Glutamatergic neuron (in vitro differentiated cells): ENCODE measurements at regions not wholly inside any gene's neighbourhood (a gene's known extent, or its start where the extent isn't known, plus 50 kb on each side); places are given as distances from the start of the nearest gene placed in this dataset.

Experiments
- DNase-seq: peaks from one replicate; pipeline ENCODE4 v3.0.0; 2022
- H3K27ac Mint-ChIP-seq: one replicate; pipeline ENCODE4 v1.8.0; 2020; ENCODE audit warnings: mild to moderate bottlenecking, mixed read lengths, inconsistent platforms; ENCODE audit not compliant: unreplicated experiment
- H3K27me3 Mint-ChIP-seq: one replicate; pipeline ENCODE4 v1.8.0; 2020; ENCODE audit warnings: mild to moderate bottlenecking, moderate library complexity, mixed read lengths, inconsistent platforms; ENCODE audit not compliant: unreplicated experiment
- H3K36me3 Mint-ChIP-seq: one replicate; pipeline ENCODE4 v1.8.0; 2020; ENCODE audit warnings: mild to moderate bottlenecking, mixed read lengths, inconsistent platforms; ENCODE audit not compliant: unreplicated experiment
- H3K4me1 Mint-ChIP-seq: one replicate; pipeline ENCODE4 v1.8.0; 2020; ENCODE audit warnings: mild to moderate bottlenecking, low read depth, mixed read lengths, inconsistent platforms; ENCODE audit not compliant: unreplicated experiment
- H3K4me3 Mint-ChIP-seq: one replicate; pipeline ENCODE4 v1.8.0; 2020; ENCODE audit warnings: mild to moderate bottlenecking, mixed read lengths, inconsistent platforms; ENCODE audit not compliant: unreplicated experiment
- H3K9me3 Mint-ChIP-seq: one replicate; pipeline ENCODE4 v1.8.0; 2020; ENCODE audit warnings: mild to moderate bottlenecking, moderate library complexity, mixed read lengths, inconsistent platforms; ENCODE audit not compliant: unreplicated experiment
- CTCF ChIP-seq: fragments of 200-600 bp; sonication (generic); IDR thresholded peaks from one replicate; pipeline ENCODE4 v1.5.0; 2021; ENCODE audit not compliant: partially characterized antibody, unreplicated experiment

DNA sequence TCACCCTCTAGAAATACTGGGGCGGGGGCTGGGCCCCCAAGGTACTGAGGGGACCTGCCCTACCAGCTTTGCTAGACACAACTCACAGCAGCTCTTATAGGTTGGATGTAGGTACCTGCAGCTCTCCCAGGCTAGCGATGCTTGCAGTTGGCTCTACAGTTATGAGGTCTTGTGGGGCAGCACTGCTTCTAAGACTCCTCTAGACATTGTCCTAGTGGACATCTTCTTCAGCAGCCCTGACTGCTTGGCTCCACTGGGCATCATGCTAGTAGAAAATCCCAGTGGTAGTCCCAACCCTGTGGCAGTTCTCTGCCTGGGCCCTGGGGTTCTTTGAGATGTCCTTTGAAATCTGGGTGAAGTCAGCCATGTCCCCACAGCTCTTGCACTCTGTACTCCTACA, 419.3 kb upstream of the SEL1L start:
- TF ChIP-seq CTCF: no peak
- Mint-ChIP-seq H3K4me1 (peaks cover 3% of the 10 kb centered on the region), H3K27me3 (no peaks in the 10 kb centered on the region), H3K36me3 (no peaks in the 10 kb centered on the region), H3K4me3 (no peak overlapping the region), H3K9me3 (peaks cover 2% of the 10 kb centered on the region), H3K27ac (no peak overlapping the region)
- no peak for DNase-seq

DNA sequence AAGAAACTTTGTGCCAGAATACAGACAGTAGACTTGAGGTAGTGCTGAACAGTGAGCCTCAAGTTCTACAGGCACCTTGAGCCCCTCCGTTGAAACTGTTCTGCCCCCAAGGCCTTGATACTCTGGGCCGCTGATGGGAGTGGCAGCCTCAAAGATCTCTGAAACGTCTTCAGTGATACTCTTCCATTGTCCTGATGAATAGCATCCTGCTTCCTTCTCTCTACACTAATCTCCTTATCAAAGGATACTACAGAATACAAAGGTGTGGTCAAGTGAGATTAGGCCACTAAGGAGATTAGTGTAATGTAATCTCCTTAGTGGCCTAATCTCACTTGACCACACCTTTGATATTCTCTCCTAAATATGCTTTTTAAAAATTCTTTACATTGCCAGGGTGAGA, 419.8 kb upstream of the SEL1L start:
- no peaks in the 10 kb centered on the region for H3K9me3 Mint-ChIP-seq
- H3K27me3 Mint-ChIP-seq: no peaks in the 10 kb centered on the region
- no peak overlapping the region for H3K4me3 Mint-ChIP-seq
- no peak for TF ChIP-seq CTCF
- no peak for DNase-seq
- no peaks in the 10 kb centered on the region for H3K36me3 Mint-ChIP-seq
- no peak overlapping the region for H3K27ac Mint-ChIP-seq
- no peaks in the 10 kb centered on the region for H3K4me1 Mint-ChIP-seq

DNA sequence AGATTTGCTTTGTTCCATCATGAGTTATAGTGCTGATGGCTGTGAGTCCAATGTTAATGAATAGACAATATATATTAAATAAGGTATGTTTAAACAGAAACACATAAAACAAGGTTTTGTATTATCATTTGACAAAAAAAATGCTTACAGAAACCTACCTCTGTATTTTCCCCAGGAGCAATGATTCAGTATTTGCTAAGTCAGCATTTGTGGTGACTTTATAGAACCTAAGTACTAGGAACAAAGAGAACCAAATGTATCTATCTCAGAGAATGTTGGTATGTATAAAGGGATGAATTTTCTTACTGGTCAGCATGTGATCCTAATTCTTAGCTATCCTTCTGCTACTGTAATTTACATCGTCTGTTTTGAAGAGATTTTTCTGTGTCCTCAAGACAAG, 421.5 kb upstream of the SEL1L start:
- TF ChIP-seq CTCF: no peak
- Mint-ChIP-seq H3K27ac (no peak overlapping the region), H3K4me3 (no peak overlapping the region), H3K9me3 (no peaks in the 10 kb centered on the region), H3K36me3 (no peaks in the 10 kb centered on the region), H3K27me3 (no peaks in the 10 kb centered on the region), H3K4me1 (no peaks in the 10 kb centered on the region)
- DNase-seq: no peak

DNA sequence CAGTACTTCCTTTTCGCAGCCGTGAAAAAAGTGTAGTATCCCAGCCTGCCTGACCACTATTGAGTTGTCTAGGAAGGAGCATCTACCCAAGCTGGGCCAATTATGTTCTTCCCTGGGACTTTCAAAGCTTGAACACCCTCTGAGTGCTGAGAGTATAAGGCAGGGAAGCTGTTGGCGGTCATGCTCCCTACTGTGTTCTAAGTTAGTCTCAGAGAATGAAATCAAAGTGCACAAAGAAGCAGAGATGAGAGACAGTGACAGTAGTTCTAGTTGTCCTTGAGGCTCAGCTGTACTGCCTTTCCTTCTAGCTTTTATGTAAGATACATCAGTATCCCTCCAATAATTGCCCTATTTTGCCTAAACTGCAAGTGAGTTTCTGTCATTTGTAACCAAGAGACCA, 427.1 kb upstream of the SEL1L start:
- H3K36me3 Mint-ChIP-seq: peaks cover 5% of the 10 kb centered on the region
- no peak for DNase-seq

DNA sequence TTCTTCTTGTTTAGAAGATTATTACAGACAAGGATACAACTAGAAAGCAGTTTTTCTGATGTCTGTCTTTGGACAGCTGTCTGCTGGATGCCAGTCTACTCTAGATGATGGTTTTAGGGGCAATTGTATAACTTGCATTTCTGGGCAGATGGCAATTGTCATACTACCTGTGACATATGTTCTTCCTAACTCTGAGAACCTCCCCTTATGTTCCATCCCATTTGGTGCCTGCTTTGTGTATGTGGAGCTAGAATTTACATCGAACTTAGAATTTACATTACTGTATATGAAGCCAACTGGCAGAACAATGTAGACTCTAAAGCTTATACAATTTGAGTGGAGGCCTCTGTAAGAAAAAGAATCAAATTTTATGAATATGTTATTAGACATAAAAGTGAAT, 430.2 kb upstream of the SEL1L start:
- peaks cover 2% of the 10 kb centered on the region for H3K27me3 Mint-ChIP-seq
- TF ChIP-seq CTCF: no peak
- H3K4me1 Mint-ChIP-seq: peaks cover 7% of the 10 kb centered on the region
- H3K27ac Mint-ChIP-seq: peak overlapping the region; percentile 15
- H3K4me3 Mint-ChIP-seq: no peak overlapping the region
- DNase-seq: no peak
- H3K36me3 Mint-ChIP-seq: peaks cover 10% of the 10 kb centered on the region
- H3K9me3 Mint-ChIP-seq: peaks cover 1% of the 10 kb centered on the region

More for the DNA sequence above, 427.1 kb upstream of the SEL1L start:
- Mint-ChIP-seq H3K27ac (no peak overlapping the region), H3K4me3 (no peak overlapping the region), H3K4me1 (peaks cover 7% of the 10 kb centered on the region), H3K9me3 (no peaks in the 10 kb centered on the region), H3K27me3 (peaks cover 2% of the 10 kb centered on the region)
- TF ChIP-seq CTCF: no peak
